IMR-90 (cell line): ENCODE measurements at regions not wholly inside any gene's neighbourhood (a gene's known extent, or its start where the extent isn't known, plus 50 kb on each side); places are given as distances from the start of the nearest gene placed in this dataset.

Experiments used
- ATAC-seq: fragments of 200-7000 bp; cut with Tn5 transposase; 2 replicates; pipeline ENCODE4 v1.9.1; 2020; ENCODE audit warnings: low read depth, mild to moderate bottlenecking, moderate library complexity
- BruUV-seq: library from RNA; stranded (reverse); fragments of 400-500 nt; replicated peaks from 2 replicates; lab custom pipeline; 2021; lab: Mats Ljungman, UMichigan
- CTCF ChIA-PET: fragments of 300-600 bp; formaldehyde crosslinking; extraction: SDS; loops from one replicate; lab custom pipeline; 2021; ENCODE audit warnings: antibody characterized with exemption; lab: Yijun Ruan, JAX
- POLR2A ChIA-PET: fragments of 300-600 bp; sonication (Branson Sonifier 250); formaldehyde crosslinking; loops from one replicate; lab custom pipeline; 2022; ENCODE audit warnings: antibody characterized with exemption; ENCODE audit not compliant: unreplicated experiment; lab: Charles Lee
- DNase-seq: peaks from one replicate; pipeline ENCODE4 v3.0.0; 2013
- H2AFZ ChIP-seq: replicated peaks from 2 replicates; pipeline ENCODE3; 2013; ENCODE audit warnings: low read length, mild to moderate bottlenecking; ENCODE audit not compliant: poor library complexity
- H2AK5ac ChIP-seq: 2 replicates; pipeline ENCODE4 v1.6.1; 2013; ENCODE audit warnings: low read depth, low read length, inconsistent platforms
- H2AK9ac ChIP-seq: replicated peaks from 2 replicates; pipeline ENCODE3; 2013; ENCODE audit warnings: mild to moderate bottlenecking, low read depth, low read length, moderate library complexity; ENCODE audit not compliant: poor library complexity
- H2BK120ac ChIP-seq: 2 replicates; pipeline ENCODE4 v1.6.1; 2013; ENCODE audit warnings: low read depth, low read length, inconsistent platforms
- H2BK15ac ChIP-seq: 3 replicates; pipeline ENCODE4 v1.6.1; 2013; ENCODE audit warnings: low read depth, low read length, inconsistent platforms
- H2BK20ac ChIP-seq: 2 replicates; pipeline ENCODE4 v1.6.1; 2013; ENCODE audit warnings: low read depth, mild to moderate bottlenecking, inconsistent platforms, low read length, moderate library complexity
- H2BK5ac ChIP-seq: 2 replicates; pipeline ENCODE4 v1.6.1; 2013; ENCODE audit warnings: mild to moderate bottlenecking, low read depth, low read length, inconsistent platforms; ENCODE audit not compliant: poor library complexity, severe bottlenecking
- H3K14ac ChIP-seq: replicated peaks from 2 replicates; pipeline ENCODE4 v1.6.1; 2013; ENCODE audit warnings: low read depth, low read length, inconsistent platforms
- H3K18ac ChIP-seq: 2 replicates; pipeline ENCODE4 v1.6.1; 2013; ENCODE audit warnings: low read depth, low read length, control low read depth
- H3K23ac ChIP-seq: 2 replicates; pipeline ENCODE4 v1.6.1; 2013; ENCODE audit warnings: low read depth, low read length, inconsistent platforms
- H3K27ac ChIP-seq: 2 replicates; pipeline ENCODE4 v1.5.1; 2013; ENCODE audit warnings: mild to moderate bottlenecking, control low read depth, low read length; ENCODE audit not compliant: insufficient read depth
- H3K27me3 ChIP-seq: 2 replicates; pipeline ENCODE4 v1.6.1; 2013; ENCODE audit warnings: low read length; ENCODE audit not compliant: control insufficient read depth, insufficient read depth
- H3K36me3 ChIP-seq: 2 replicates; pipeline ENCODE4 v1.6.1; 2013; ENCODE audit warnings: low read length, mixed read lengths; ENCODE audit not compliant: control insufficient read depth, insufficient read depth
- H3K4ac ChIP-seq: 2 replicates; pipeline ENCODE4 v1.6.1; 2013; ENCODE audit warnings: low read depth, low read length, inconsistent platforms
- H3K4me1 ChIP-seq: 2 replicates; pipeline ENCODE4 v1.6.1; 2013; ENCODE audit warnings: low read length, mixed read lengths; ENCODE audit not compliant: control insufficient read depth, insufficient read depth
- H3K4me2 ChIP-seq: 2 replicates; pipeline ENCODE4 v1.6.1; 2013; ENCODE audit warnings: low read depth, mild to moderate bottlenecking, control low read depth, low read length, moderate library complexity
- H3K4me3 ChIP-seq: 2 replicates; pipeline ENCODE4 v1.5.1; 2013; ENCODE audit warnings: low read depth, mild to moderate bottlenecking, control low read depth, low read length, moderate library complexity; ENCODE audit not compliant: insufficient read depth
- H3K56ac ChIP-seq: 2 replicates; pipeline ENCODE4 v1.6.1; 2013; ENCODE audit warnings: low read length, inconsistent platforms; ENCODE audit not compliant: insufficient read depth; ENCODE audit errors: extremely low read depth
- H3K79me1 ChIP-seq, 2 experiments: 2 replicates each; pipeline ENCODE4 v1.6.1; 2013; ENCODE audit warnings: low read length in 2 of 2, inconsistent platforms in 1 of 2, low read depth in 1 of 2
- H3K9ac ChIP-seq: 2 replicates; pipeline ENCODE4 v1.6.1; 2013; ENCODE audit warnings: low read depth, low read length, control low read depth
- H3K9me1 ChIP-seq: 2 replicates; pipeline ENCODE4 v1.6.1; 2013; ENCODE audit warnings: low read length, inconsistent platforms; ENCODE audit not compliant: insufficient read depth
- H3K9me3 ChIP-seq: 2 replicates; pipeline ENCODE4 v1.6.1; 2013; ENCODE audit warnings: low read length; ENCODE audit not compliant: control insufficient read depth, insufficient read depth
- H4K20me1 ChIP-seq: 2 replicates; pipeline ENCODE4 v1.6.1; 2013; ENCODE audit warnings: low read length, inconsistent platforms; ENCODE audit not compliant: insufficient read depth
- H4K5ac ChIP-seq: 2 replicates; pipeline ENCODE4 v1.6.1; 2013; ENCODE audit warnings: mild to moderate bottlenecking, low read depth, low read length, control low read depth
- H4K8ac ChIP-seq, 2 experiments: 2 replicates each; pipeline ENCODE4 v1.6.1; 2013; ENCODE audit warnings: low read depth in 2 of 2, low read length in 2 of 2, control low read depth in 1 of 2, inconsistent platforms in 1 of 2
- H4K91ac ChIP-seq: 2 replicates; pipeline ENCODE4 v1.6.1; 2013; ENCODE audit warnings: low read depth, low read length, inconsistent platforms; ENCODE audit not compliant: insufficient read depth
- BHLHE40 ChIP-seq: fragments of 150-350 bp; IDR thresholded peaks from 2 replicates; pipeline ENCODE4 v1.6.1; 2016; ENCODE audit warnings: mild to moderate bottlenecking, low read depth, low read length
- CEBPB ChIP-seq: IDR thresholded peaks from 2 replicates; pipeline ENCODE4 v1.6.1; 2012; ENCODE audit warnings: low read depth, low read length, improper control_type of control experiment
- CHD1 ChIP-seq: IDR thresholded peaks from 2 replicates; pipeline ENCODE4 v1.6.1; 2012; ENCODE audit warnings: low read depth, low read length, improper control_type of control experiment
- CTCF ChIP-seq: conservative IDR thresholded peaks from 2 replicates; pipeline ENCODE4 v1.5.1; 2012; ENCODE audit warnings: mild to moderate bottlenecking, low read depth, low read length, improper control_type of control experiment
- ELK1 ChIP-seq: fragments of 150-350 bp; IDR thresholded peaks from 2 replicates; pipeline ENCODE4 v1.6.1; 2016; ENCODE audit warnings: low read depth, mild to moderate bottlenecking, low read length, moderate library complexity, borderline replicate concordance
- FOS ChIP-seq: fragments of 150-350 bp; IDR thresholded peaks from 2 replicates; pipeline ENCODE4 v1.6.1; 2016; ENCODE audit warnings: low read depth, low read length
- MAFK ChIP-seq: IDR thresholded peaks from 2 replicates; pipeline ENCODE4 v1.6.1; 2012; ENCODE audit warnings: low read depth, low read length, improper control_type of control experiment
- MAZ ChIP-seq: IDR thresholded peaks from 2 replicates; pipeline ENCODE4 v1.6.1; 2012; ENCODE audit warnings: low read depth, mild to moderate bottlenecking, low read length, improper control_type of control experiment, moderate library complexity, borderline replicate concordance
- MXI1 ChIP-seq: IDR thresholded peaks from 2 replicates; pipeline ENCODE4 v1.6.1; 2012; ENCODE audit warnings: low read depth, mild to moderate bottlenecking, low read length, moderate library complexity, borderline replicate concordance
- NFE2L2 ChIP-seq: fragments of 150-350 bp; IDR thresholded peaks from 2 replicates; pipeline ENCODE4 v1.6.1; 2016; ENCODE audit warnings: low read depth, mild to moderate bottlenecking, low read length
- POLR2A ChIP-seq: IDR thresholded peaks from 2 replicates; pipeline ENCODE4 v1.6.1; 2012; ENCODE audit warnings: mild to moderate bottlenecking, low read depth, low read length
- RAD21 ChIP-seq: IDR thresholded peaks from 2 replicates; pipeline ENCODE4 v1.6.1; 2012; ENCODE audit warnings: low read length, improper control_type of control experiment
- RCOR1 ChIP-seq: IDR thresholded peaks from 2 replicates; pipeline ENCODE4 v1.6.1; 2012; ENCODE audit warnings: mild to moderate bottlenecking, low read length, improper control_type of control experiment; ENCODE audit not compliant: insufficient replicate concordance
- RFX5 ChIP-seq: IDR thresholded peaks from 2 replicates; pipeline ENCODE4 v1.8.0; 2012; ENCODE audit warnings: low read depth, mild to moderate bottlenecking, low read length, moderate library complexity
- SMC3 ChIP-seq: fragments of 150-350 bp; IDR thresholded peaks from 2 replicates; pipeline ENCODE4 v1.6.1; 2016; ENCODE audit warnings: low read depth, mild to moderate bottlenecking, antibody characterized with exemption, low read length, moderate library complexity
- USF2 ChIP-seq: fragments of 150-350 bp; IDR thresholded peaks from 2 replicates; pipeline ENCODE4 v1.6.1; 2017; ENCODE audit warnings: mild to moderate bottlenecking, antibody characterized with exemption, low read length, low read depth
- WGBS, 2 experiments: methylation state at CpG; one replicate each; pipeline versions ENCODE4 v1.1.5 to v1.1.7; 2013; ENCODE audit warnings: missing lambda C conversion rate in 2 of 2; ENCODE audit not compliant: insufficient read length in 1 of 2; ENCODE audit errors: extremely low coverage in 2 of 2; 5-methylcytosine and 5-hydroxymethylcytosine counted together
- dilution Hi-C: fragments of 300-500 bp; cut with HindIII; formaldehyde crosslinking; loops from one replicate; pipeline ENCODE4 v1.14.3; 2018; ENCODE audit warnings: low sequenced_read_pairs; ENCODE audit not compliant: unreplicated experiment
- in situ Hi-C: fragments of 300-500 bp; cut with MboI; formaldehyde crosslinking; loops from 3 replicates; pipeline ENCODE4 v1.14.3; 2019; ENCODE audit warnings: low sequenced_read_pairs, inconsistent platforms, mixed read lengths
- intact Hi-C: fragments of 100-400 bp; cut with micrococcal nuclease; formaldehyde crosslinking; loops from 2 replicates; pipeline ENCODE4 v1.10.0; 2022

GRCh38 chr12:42666671-42667243 lies 77.2 kb upstream of the PRICKLE1 start:
- Histone ChIP-seq H3K18ac (no peak overlapping the region), H3K23ac (no peak overlapping the region), H4K20me1 (no peaks in the 10 kb centered on the region), H3K27me3 (no peaks in the 10 kb centered on the region; the same call in 1 of the 2 replicates), H4K91ac (no peak overlapping the region), H3K79me1 (no peaks in the 10 kb centered on the region), H3K9ac (no peak overlapping the region), H3K4ac (no peak overlapping the region), H3K9me3 (no peaks in the 10 kb centered on the region), H3K56ac (no peak overlapping the region), H4K8ac (no peak overlapping the region), H3K4me2 (no peak overlapping the region; the same call in 1 of the 2 replicates), H4K5ac (no peak overlapping the region), H2AFZ (no peak overlapping the region), H2AK5ac (no peak overlapping the region), H2BK120ac (no peak overlapping the region), H2BK20ac (no peak overlapping the region), H3K4me1 (peaks cover 4% of the 10 kb centered on the region), H2AK9ac (no peak overlapping the region), H2BK5ac (no peak overlapping the region), H3K9me1 (no peaks in the 10 kb centered on the region), H3K36me3 (no peaks in the 10 kb centered on the region), H3K14ac (no peak overlapping the region), H3K27ac (no peak overlapping the region), H2BK15ac (0 out of 3 replicates have a peak overlapping the region, but pooled peaks have one; percentile 38), H3K4me3 (no peak overlapping the region)
- POLR2A ChIA-PET = no interaction called here
- in situ Hi-C loops (no loop called here), intact Hi-C loops (no loop called here), dilution Hi-C loops (no loop called here)
- no TSS peak for BruUV-seq
- peak; percentile 81 for DNase-seq
- TF ChIP-seq CTCF (no peak), SMC3 (no peak), RFX5 (no peak), FOS (no peak), MAFK (no peak), POLR2A (no peak), USF2 (no peak), NFE2L2 (no peak), MAZ (no peak), CHD1 (no peak), ELK1 (no peak), CEBPB (no peak), BHLHE40 (no peak), MXI1 (no peak), RCOR1 (no peak), RAD21 (no peak)
- no CpG with 5 or more reads among the region's 5 CpGs for WGBS, 2 experiments
- peak; percentile 51; the same call in 1 of the 2 replicates for ATAC-seq
- CTCF ChIA-PET = no interaction called here
